ENCODE measurements at regions not wholly inside any gene's neighbourhood (a gene's known extent, or its start where the extent isn't known, plus 50 kb on each side); places are given as distances from the start of the nearest gene placed in this dataset.
"Not testable (repeated sequence)": the region's sequence is repeated elsewhere in the genome, so short reads cannot be mapped to it uniquely, and the experiment has no call there.

DNA sequence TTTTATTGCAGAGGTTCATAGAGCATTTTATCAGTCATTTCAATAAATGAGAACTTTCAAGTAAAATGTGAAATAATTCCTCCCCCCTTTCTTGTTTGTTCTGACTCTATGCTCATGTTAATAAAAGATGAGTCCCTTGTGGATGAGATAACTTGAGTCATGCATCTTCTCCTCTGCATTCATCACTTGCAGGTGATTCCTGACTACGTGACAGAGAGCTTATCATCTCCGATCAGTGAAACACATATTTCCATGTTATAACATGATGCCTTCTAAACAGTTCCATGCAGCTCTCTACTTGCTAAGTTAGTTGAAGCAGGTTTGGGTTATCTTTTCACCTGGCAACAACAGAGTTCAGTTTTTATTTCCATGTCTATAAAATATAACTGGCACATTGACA, 160.1 kb upstream of the ANKRD50 start:
- no peak for DNase-seq

DNA sequence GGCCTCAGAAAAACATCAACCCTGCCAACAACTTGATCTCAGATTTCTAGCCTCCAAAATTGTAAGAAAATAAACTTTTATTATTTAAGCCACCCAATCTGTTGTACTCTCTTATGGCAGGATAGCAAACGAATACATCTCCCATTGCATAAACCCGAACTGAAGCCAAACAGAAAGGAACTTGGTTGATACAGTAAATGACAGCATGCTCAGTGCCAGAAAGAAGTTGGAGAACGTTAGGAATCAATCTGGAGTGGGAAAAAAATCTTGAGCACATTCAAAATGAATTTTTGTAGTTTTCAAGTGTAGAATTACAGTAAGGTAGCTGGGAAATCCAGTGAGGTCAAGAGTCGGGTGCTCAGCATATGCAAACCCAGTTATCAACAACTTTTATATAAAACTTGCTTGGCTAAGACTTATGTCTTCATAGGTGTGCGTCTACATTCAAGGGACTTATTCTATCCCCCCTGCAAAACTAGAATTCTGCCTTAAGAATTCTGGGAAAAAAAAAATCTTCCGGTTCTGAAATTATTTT, 157.5 kb upstream of the ANKRD50 start:
- DNase-seq: no peak

DNA sequence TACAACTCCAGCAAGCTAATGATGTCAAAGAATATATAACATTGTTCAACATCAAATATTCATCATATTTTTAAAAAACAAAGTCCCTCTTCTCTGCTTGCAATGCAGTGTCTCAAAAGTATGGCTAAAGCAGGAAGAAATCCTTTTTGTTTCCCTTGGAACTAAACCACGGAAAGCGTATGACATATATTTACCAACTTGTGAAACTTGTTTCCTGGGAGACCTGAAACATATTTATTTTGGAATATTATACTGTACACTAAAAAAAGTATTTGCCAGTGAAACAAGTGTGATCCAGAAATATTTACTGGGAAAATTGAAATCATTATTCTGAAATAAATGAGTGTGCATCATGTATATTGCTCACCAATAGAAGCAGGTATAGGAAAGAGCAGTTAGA, 156.0 kb upstream of the ANKRD50 start:
- DNase-seq: no peak

GRCh38 chr4:124867536-124867935, 155.0 kb upstream of the ANKRD50 start:
- DNase-seq: no peak

- no peak for DNase-seq
Measured at GRCh38 chr4:124866301-124866700, 153.8 kb upstream of the ANKRD50 start.

DNA sequence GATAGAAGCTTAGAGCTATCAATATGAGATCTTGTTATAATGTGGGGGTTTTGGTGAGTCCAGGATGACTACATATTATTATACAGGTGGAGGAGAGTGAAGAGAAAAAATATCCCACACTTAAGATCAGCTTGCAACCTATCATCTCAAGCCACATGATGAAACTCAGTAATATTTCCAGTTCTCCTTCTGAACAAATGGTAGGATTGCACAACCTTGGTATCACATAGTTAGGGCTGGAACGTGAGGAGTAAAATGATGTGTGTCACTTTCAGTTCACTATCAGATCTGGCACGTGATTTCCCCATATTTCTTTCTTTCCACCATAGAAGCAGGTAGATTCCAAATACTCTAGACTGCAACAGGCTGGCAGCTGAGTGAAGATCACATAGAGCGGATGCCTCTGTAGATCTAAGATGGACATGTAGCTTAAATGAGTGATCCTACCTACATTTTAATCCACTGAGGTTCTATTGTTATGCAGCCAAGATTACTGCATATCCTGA, 150.6 kb upstream of the ANKRD50 start:
- no peak for DNase-seq

DNA sequence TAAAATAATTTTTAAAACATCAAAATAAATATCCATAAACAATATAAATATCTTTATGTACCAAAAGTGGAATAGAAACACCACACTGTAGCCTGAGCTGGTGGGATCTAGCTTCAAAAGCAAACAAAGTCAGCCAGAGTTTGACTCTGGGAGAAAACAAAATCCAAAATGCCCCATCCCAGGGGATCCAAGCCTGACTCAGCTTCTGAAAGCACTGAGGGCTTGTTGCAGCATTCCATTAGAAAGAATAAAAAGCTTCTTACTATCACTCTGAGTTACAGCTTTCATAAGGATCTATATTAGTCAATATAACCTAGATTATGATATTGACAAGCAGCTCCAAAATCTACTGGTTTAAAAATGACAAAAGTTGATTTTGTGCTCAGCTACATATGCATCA, 149.7 kb upstream of the ANKRD50 start:
- no peak for DNase-seq

DNA sequence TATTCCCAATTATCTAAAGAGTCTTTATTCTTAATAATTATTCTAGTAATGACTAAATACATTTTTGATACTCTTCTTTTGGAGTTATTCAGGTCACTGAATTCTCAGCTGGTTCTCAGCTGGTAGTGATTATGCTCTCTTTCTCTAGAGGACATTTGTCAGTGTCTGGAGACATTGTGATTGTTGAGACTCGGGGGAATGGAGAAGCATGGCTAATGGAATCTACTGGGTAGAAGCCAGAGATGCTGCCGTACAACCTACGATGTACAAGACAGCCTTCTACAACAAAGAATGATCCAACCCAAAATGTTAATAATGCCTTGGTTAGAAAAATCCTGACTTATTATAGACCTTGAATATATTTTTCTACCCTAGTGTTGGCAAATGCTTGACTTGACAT, 149.2 kb upstream of the ANKRD50 start:
- DNase-seq: no peak

DNA sequence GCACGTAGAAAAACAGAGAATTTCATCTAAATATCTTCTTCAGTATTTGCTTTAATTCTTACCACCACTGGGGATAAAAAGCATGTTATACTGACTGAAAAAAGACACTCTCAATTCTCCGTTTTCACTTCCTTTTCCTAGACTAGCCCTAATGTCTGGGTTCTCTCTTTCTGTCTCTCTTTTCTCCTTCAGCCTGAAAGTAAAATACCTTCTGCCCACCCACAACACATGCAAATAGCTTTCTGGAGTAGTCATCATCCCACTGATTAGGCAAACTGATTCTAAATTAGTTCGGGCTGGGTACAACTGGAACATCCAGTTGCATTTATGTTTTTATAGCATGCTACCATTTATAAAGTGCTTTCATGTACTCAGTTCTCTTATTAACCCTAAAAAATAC, 142.4 kb upstream of the ANKRD50 start:
- peak; percentile 14 for DNase-seq

DNA sequence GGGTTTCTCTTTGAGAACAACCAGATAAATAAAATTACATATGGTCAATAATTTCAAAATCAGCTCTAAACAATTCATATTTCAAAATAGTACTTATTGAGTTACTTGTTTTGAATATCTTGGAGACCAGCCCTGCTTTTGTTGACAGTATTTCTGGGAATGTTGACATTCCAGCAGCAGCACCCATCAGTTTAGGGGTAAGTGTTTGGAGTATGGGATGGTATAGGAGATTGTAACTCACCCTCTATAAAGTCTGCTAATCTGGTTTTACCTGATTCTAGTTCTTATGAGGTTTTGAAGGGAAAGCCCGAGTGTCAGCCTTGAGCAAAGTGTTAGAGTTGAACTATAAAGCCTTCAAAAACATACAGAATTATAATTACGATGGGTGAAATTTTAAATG, 139.2 kb upstream of the ANKRD50 start:
- DNase-seq: no peak

- no peak for DNase-seq
Measured at GRCh38 chr4:124846306-124846705, 133.8 kb upstream of the ANKRD50 start.

DNA sequence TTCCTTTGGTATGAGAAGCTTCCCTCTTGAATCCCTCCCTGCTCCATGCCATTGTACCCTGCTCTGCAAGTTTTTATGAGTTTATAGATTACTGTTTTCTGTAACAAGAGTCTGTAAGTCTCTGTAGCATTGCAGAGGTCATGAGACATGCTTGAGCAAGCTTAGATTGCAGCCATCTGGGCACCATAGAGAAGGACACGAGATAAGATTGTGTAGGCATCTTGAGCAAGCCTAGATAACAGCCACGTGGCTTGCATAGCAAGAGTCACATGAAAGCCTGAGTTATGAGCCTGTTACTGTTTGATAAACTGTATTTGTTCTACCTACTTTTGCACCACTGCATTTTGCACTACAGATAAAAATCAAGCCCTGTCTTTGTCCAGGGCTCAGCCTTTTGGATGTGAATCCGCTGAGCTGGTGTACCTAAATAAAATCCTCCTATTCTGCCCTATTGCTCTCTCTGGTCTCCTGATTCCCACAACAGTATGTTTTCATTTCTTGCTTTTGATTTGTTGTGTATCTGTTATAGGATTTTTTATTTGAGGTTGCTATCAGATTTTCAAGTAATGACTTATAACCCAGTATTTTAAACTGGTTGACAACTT, 127.4 kb upstream of the ANKRD50 start:
- no peak for DNase-seq

DNA sequence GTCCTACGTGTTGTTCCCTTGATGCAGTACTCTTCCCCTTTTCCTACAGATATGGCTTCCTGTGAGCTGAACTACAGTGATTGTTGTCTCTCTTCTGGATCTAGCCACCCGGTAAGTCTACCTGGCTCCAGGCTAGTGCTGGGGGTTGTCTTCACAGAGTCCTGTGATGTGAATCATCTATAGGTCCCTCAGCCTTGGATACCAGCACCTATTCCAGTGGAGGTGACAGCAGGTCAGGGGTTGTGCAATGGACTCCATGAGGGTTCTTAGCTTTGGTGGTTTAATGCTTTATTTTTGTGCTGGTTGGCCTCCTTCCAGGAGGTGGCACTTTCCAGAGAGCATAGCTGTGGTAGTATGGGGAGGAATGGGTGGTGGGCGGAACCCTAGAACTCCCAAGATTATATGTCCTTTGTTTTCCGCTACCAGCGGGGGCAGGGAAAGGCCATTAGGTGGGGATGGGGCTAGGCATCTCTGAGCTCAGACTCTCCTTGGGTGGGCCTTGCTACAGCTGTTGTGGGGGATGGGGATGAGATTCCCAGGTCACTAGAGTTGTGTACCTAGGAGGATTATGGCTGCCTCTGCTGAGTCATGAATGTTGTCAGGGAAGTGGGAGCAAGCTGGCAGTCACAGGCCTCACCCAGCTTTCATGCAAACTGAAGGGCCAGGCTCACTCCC, 121.4 kb upstream of the ANKRD50 start:
- DNase-seq: no peak

GRCh38 chr4:124828382-124828781, 115.8 kb upstream of the ANKRD50 start:
- DNase-seq: no peak

GRCh38 chr4:124817531-124817930, 105.0 kb upstream of the ANKRD50 start:
- no peak for DNase-seq

- DNase-seq: not testable (repeated sequence)
Measured at GRCh38 chr4:124812203-124812602, 99.7 kb upstream of the ANKRD50 start.

GRCh38 chr4:124810827-124811226, 98.3 kb upstream of the ANKRD50 start:
- DNase-seq: no peak

DNA sequence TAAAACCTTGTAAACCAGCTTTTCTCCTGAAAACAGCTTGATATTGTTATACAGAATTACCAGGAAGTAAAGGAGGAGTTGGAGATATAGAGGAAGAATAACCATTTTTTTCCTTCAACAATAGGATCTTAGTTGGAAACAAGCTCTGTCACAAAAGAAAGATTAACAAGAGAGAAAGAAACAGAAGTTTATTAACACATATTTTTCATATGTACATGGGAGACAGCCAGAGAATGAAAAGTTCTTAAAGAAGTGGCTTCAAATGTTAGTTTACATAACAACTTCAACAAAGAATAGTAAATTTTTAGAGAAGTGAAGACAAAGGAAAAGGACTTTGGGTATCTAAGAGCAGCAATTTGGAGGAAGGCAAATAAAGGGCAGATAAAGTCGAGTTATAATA, 94.9 kb upstream of the ANKRD50 start:
- no peak for DNase-seq

DNA sequence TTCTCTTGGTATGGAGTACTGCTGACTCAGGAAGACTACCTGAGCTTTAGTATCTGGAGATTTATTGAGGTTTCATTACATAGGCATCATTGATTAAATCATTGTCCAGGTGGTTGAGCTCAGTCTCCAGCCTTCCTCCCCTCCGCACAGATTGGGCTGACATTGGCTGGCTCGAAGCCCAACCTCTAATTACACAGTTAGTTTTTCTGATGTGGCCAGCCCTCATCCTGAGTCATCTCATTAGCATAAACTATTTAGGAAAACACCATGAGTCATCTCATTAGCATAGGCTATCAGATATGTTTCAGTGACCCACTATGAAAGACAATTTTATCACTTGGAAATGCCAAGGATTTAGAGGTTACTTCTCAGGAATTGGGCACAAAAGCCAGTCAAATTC, 93.9 kb upstream of the ANKRD50 start:
- no peak for DNase-seq

DNA sequence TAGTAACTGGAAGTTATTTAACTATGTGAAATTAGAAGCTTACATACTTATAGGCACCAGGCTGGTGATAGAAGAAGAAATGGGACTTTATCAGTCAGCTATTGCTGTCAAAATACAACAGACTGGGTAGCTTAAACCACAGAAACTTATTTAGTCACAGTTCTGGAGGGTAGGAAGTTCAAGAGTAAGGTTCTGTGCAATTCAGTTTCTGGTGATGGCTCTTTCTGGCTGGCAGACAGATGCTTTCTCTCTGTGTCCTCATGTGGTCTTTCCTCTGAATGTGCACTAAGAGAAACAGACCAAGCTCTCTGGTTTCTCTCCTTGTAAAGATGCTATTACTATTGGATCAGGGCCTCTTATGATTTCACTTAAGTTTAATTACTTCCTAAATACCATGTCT, 92.1 kb upstream of the ANKRD50 start:
- no peak for DNase-seq

DNA sequence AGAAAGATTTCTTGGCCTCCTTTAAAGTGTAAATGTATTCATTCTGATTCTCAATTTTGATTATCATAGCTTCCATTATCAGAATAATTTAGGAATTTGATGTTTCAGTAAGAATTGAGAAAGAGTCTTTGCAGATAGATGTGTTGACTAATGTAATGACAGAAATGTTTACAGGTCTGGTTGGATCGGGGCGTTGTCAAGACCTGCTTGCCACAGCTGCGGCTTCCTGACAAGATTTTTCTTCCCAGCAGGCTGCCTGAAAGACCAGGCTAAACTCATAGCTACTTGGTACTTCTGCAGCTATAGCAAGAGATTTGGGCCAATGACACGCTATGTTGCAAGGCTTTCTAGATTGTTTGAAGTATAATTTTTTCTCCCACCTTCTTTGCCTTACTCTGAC, 91.5 kb upstream of the ANKRD50 start:
- DNase-seq: no peak

DNA sequence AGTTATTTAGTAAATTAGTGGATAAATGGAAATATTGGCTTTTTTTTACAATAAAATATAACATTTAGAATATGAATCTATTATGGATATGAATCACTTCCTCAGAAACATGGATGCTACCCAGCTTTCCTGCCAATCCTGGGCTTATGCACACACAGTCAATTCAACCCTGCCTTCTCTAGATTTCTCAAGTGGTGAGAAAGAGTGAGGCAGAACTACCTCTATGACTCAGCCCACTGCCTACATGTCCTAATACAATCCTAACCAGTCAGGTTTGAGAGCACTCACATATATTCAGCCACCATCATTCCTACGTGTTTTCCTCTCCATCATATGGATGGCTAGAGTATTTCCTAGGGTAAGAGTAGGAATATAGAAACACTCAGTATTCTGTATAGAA, 91.1 kb upstream of the ANKRD50 start:
- DNase-seq: no peak

DNA sequence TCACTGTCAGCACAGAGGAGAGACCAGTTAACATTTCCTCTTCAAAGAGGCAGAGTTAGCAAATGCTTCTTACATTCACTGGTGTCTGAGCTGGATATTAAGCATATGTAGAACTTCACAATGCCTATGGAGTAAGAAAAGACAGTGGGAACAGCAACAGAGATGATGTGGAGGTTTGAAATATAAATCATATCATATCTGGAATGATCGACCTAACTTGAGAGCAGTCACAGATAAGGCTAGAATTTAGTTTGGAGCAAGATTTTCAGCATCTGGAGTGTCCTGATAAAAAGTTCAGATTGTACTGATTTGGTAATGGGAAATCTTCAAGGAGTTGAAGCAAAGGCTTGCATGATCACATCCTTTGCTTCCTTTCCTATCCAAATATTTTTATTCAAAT, 90.5 kb upstream of the ANKRD50 start:
- DNase-seq: no peak

DNA sequence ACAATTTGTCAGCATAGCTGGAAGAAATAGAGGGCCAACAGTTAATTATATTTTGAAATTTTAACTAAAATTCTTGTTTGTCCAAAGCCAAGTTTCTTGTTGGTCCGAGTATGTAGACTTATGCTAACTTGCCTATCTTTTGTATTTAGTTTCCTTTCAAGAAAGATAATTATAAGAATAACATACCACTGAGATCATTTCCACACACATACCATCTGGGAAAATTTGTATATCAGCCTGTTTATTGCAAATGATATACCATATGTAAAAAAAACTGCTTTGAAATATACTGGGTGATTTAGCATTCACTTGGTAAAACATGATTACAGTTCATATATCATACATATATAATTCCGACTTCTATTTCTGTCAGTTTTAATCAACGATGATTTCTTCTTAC, 84.7 kb upstream of the ANKRD50 start:
- DNase-seq: no peak

GRCh38 chr4:124790471-124790870, 77.9 kb upstream of the ANKRD50 start:
- DNase-seq: no peak

Measured in SIG-M5 (cell line).